Thymus (tissue), 11 donors: ENCODE measurements at regions not wholly inside any gene's neighbourhood (a gene's known extent, or its start where the extent isn't known, plus 50 kb on each side); places are given as distances from the start of the nearest gene placed in this dataset.

Experiments
- DNase-seq, 9 donors: peaks; one replicate each; pipeline ENCODE4 v3.0.0-alpha.2; 2013; ENCODE audit warnings: low spot score in 9 of 9, low read depth in 6 of 9, missing footprints in 1 of 9
- H3K27ac ChIP-seq, 2 donors: one replicate each; pipeline ENCODE4 v1.5.1; 2013; ENCODE audit warnings: control low read depth in 1 of 2, low read depth in 1 of 2, low read length in 1 of 2, mild to moderate bottlenecking in 1 of 2, moderate library complexity in 1 of 2
- H3K27me3 ChIP-seq, 2 donors: one replicate each; pipeline ENCODE4 v1.5.1; 2013; ENCODE audit warnings: low read length in 1 of 2; ENCODE audit not compliant: control insufficient read depth in 2 of 2, insufficient read depth in 1 of 2
- H3K36me3 ChIP-seq, 2 donors: one replicate each; pipeline ENCODE4 v1.5.1; 2013; ENCODE audit warnings: low read length in 1 of 2, mild to moderate bottlenecking in 1 of 2, moderate library complexity in 1 of 2; ENCODE audit not compliant: control insufficient read depth in 2 of 2, insufficient read depth in 2 of 2
- H3K4me1 ChIP-seq, 2 donors: one replicate each; pipeline ENCODE4 v1.5.1; 2013; ENCODE audit warnings: low read length in 2 of 2; ENCODE audit not compliant: control insufficient read depth in 2 of 2, insufficient read depth in 2 of 2
- H3K4me3 ChIP-seq, 2 donors: one replicate each; pipeline ENCODE4 v1.5.1; 2013; ENCODE audit warnings: low read length in 2 of 2, control low read depth in 1 of 2, mild to moderate bottlenecking in 1 of 2
- H3K9me3 ChIP-seq, 2 donors: one replicate each; pipeline ENCODE4 v1.5.1; 2013; ENCODE audit warnings: low read length in 1 of 2, mild to moderate bottlenecking in 1 of 2; ENCODE audit not compliant: control insufficient read depth in 2 of 2, insufficient read depth in 1 of 2
- WGBS: extraction: QIAGEN DNeasy Blood & Tissue Kit; methylation state at CpG from one replicate; pipeline ENCODE4 v1.1.7; 2013; 5-methylcytosine and 5-hydroxymethylcytosine counted together
- donor health status: healthy.

- H3K9me3 ChIP-seq = no peaks in the 10 kb centered on the region
- 97% methylated on average over 2 of the region's 2 CpGs for WGBS
- no peak for DNase-seq
- no peaks in the 10 kb centered on the region for H3K27me3 ChIP-seq
- no peak overlapping the region for H3K4me3 ChIP-seq
- no peaks in the 10 kb centered on the region for H3K36me3 ChIP-seq
- H3K4me1 ChIP-seq = no peaks in the 10 kb centered on the region
- no peak overlapping the region for H3K27ac ChIP-seq
These were observed 261.6 kb upstream of the STS start for GRCh38 chrX:6885909-6886308.

GRCh38 chrX:6885396-6885795 is 262.1 kb upstream of the STS start:
- Histone ChIP-seq H3K9me3 (no peaks in the 10 kb centered on the region), H3K4me3 (no peak overlapping the region), H3K27me3 (no peaks in the 10 kb centered on the region), H3K4me1 (no peaks in the 10 kb centered on the region), H3K27ac (no peak overlapping the region), H3K36me3 (no peaks in the 10 kb centered on the region)
- WGBS = 96% methylated on average over 2 of the region's 2 CpGs
- no peak for DNase-seq

- peaks cover 0 to 4% of the 10 kb centered on the region in 2 donors for H3K4me1 ChIP-seq
These were observed 286.1 kb upstream of the STS start for GRCh38 chrX:6861456-6861855.

GRCh38 chrX:6857749-6858148 is 289.8 kb upstream of the STS start:
- WGBS = 95% methylated on average over 2 of the region's 2 CpGs
- Histone ChIP-seq H3K27ac (no peak overlapping the region), H3K27me3 (no peaks in the 10 kb centered on the region), H3K36me3 (no peaks in the 10 kb centered on the region), H3K4me1 (peaks cover 0 to 9% of the 10 kb centered on the region in 2 donors), H3K9me3 (peaks cover 0 to 7% of the 10 kb centered on the region in 2 donors), H3K4me3 (no peak overlapping the region)
- DNase-seq = no peak

More at GRCh38 chrX:6861456-6861855, 286.1 kb upstream of the STS start:
- Histone ChIP-seq H3K9me3 (peaks cover 0 to 7% of the 10 kb centered on the region in 2 donors), H3K36me3 (no peaks in the 10 kb centered on the region), H3K27ac (no peak overlapping the region), H3K4me3 (no peak overlapping the region), H3K27me3 (no peaks in the 10 kb centered on the region)
- 88% methylated on average over 5 of the region's 5 CpGs for WGBS
- no peak for DNase-seq

GRCh38 chrX:6856471-6856870 is 291.0 kb upstream of the STS start:
- H3K27ac ChIP-seq = no peak overlapping the region
- H3K4me3 ChIP-seq = no peak overlapping the region
- no peaks in the 10 kb centered on the region for H3K36me3 ChIP-seq
- H3K9me3 ChIP-seq = peaks cover 0 to 10% of the 10 kb centered on the region in 2 donors
- no peaks in the 10 kb centered on the region for H3K27me3 ChIP-seq
- DNase-seq = no peak
- 76% methylated on average over 6 of the region's 6 CpGs for WGBS
- peaks cover 0 to 11% of the 10 kb centered on the region in 2 donors for H3K4me1 ChIP-seq

GRCh38 chrX:6852869-6853268 is 294.6 kb upstream of the STS start:
- Histone ChIP-seq H3K4me3 (no peak overlapping the region), H3K36me3 (no peaks in the 10 kb centered on the region), H3K9me3 (peaks cover 0 to 5% of the 10 kb centered on the region in 2 donors), H3K27ac (peak overlapping the region in 1 of 2 donors; percentile 44), H3K4me1 (peaks cover 0 to 14% of the 10 kb centered on the region in 2 donors), H3K27me3 (no peaks in the 10 kb centered on the region)
- peak in 3 of 9 donors; percentile 8 to 31 (median 13) for DNase-seq
- 89% methylated on average over 3 of the region's 3 CpGs for WGBS

- 96% methylated on average over 1 of the region's 1 CpG for WGBS
- Histone ChIP-seq H3K27me3 (no peaks in the 10 kb centered on the region), H3K27ac (peak overlapping the region in 1 of 2 donors; percentile 32), H3K36me3 (no peaks in the 10 kb centered on the region), H3K4me3 (no peak overlapping the region), H3K9me3 (peaks cover 0 to 5% of the 10 kb centered on the region in 2 donors), H3K4me1 (peaks cover 0 to 14% of the 10 kb centered on the region in 2 donors)
- DNase-seq = no peak
These were observed 295.4 kb upstream of the STS start for GRCh38 chrX:6852121-6852520.

GRCh38 chrX:6851140-6851539 is 296.4 kb upstream of the STS start:
- Histone ChIP-seq H3K36me3 (no peaks in the 10 kb centered on the region), H3K27ac (no peak overlapping the region), H3K27me3 (no peaks in the 10 kb centered on the region), H3K9me3 (peaks cover 0 to 5% of the 10 kb centered on the region in 2 donors), H3K4me3 (no peak overlapping the region), H3K4me1 (peaks cover 0 to 14% of the 10 kb centered on the region in 2 donors)
- 94% methylated on average over 4 of the region's 4 CpGs for WGBS
- DNase-seq = no peak

- 37% methylated on average over 6 of the region's 6 CpGs for WGBS
- H3K4me1 ChIP-seq = peaks cover 0 to 14% of the 10 kb centered on the region in 2 donors
- no peak overlapping the region for H3K4me3 ChIP-seq
- H3K27ac ChIP-seq = no peak overlapping the region
- no peaks in the 10 kb centered on the region for H3K36me3 ChIP-seq
- H3K27me3 ChIP-seq = no peaks in the 10 kb centered on the region
- H3K9me3 ChIP-seq = peaks cover 0 to 5% of the 10 kb centered on the region in 2 donors
- no peak for DNase-seq
These were observed 297.6 kb upstream of the STS start for GRCh38 chrX:6849716-6850414.
